Mesendoderm (in vitro differentiated cells): ENCODE measurements at regions not wholly inside any gene's neighbourhood (a gene's known extent, or its start where the extent isn't known, plus 50 kb on each side); places are given as distances from the start of the nearest gene placed in this dataset.

Source experiments
- DNase-seq: peaks from one replicate; pipeline ENCODE4 v3.0.0; 2013
- H2AK5ac ChIP-seq: 2 replicates; pipeline ENCODE4 v1.6.1; 2013; ENCODE audit warnings: low read length, inconsistent platforms
- H2BK120ac ChIP-seq: 2 replicates; pipeline ENCODE4 v1.6.1; 2013; ENCODE audit warnings: low read depth, mild to moderate bottlenecking, low read length, moderate library complexity, mixed read lengths
- H2BK15ac ChIP-seq: replicated peaks from 2 replicates; pipeline ENCODE4 v1.6.1; 2013; ENCODE audit warnings: low read depth, mild to moderate bottlenecking, moderate library complexity
- H2BK5ac ChIP-seq: 2 replicates; pipeline ENCODE4 v1.6.1; 2013; ENCODE audit warnings: low read length, inconsistent platforms
- H3K18ac ChIP-seq: 2 replicates; pipeline ENCODE4 v1.6.1; 2013; ENCODE audit warnings: mild to moderate bottlenecking, low read length, mixed read lengths
- H3K23ac ChIP-seq: one replicate; pipeline ENCODE4 v1.6.1; 2013; ENCODE audit warnings: low read length
- H3K27ac ChIP-seq: 2 replicates; pipeline ENCODE4 v1.5.1; 2013; ENCODE audit warnings: low read depth, mild to moderate bottlenecking, inconsistent platforms, low read length, moderate library complexity
- H3K27me3 ChIP-seq: 2 replicates; pipeline ENCODE4 v1.6.1; 2013; ENCODE audit warnings: low read length, control low read depth, mild to moderate bottlenecking, inconsistent platforms; ENCODE audit not compliant: insufficient read depth, poor library complexity
- H3K36me3 ChIP-seq: 2 replicates; pipeline ENCODE4 v1.6.1; 2013; ENCODE audit warnings: low read length, inconsistent platforms; ENCODE audit not compliant: control insufficient read depth, insufficient read depth
- H3K4ac ChIP-seq: one replicate; pipeline ENCODE4 v1.6.1; 2013; ENCODE audit warnings: low read depth, mild to moderate bottlenecking, low read length, moderate library complexity
- H3K4me1 ChIP-seq: 2 replicates; pipeline ENCODE4 v1.6.1; 2013; ENCODE audit warnings: low read depth, low read length, inconsistent platforms; ENCODE audit not compliant: control insufficient read depth
- H3K4me2 ChIP-seq: 2 replicates; pipeline ENCODE4 v1.6.1; 2013; ENCODE audit warnings: low read length
- H3K4me3 ChIP-seq: 2 replicates; pipeline ENCODE4 v1.5.1; 2013; ENCODE audit warnings: mild to moderate bottlenecking, low read length
- H3K56ac ChIP-seq: one replicate; pipeline ENCODE4 v1.6.1; 2013; ENCODE audit warnings: low read length
- H3K79me1 ChIP-seq: 2 replicates; pipeline ENCODE4 v1.6.1; 2013; ENCODE audit warnings: low read length, inconsistent platforms
- H3K79me2 ChIP-seq: 2 replicates; pipeline ENCODE4 v1.6.1; 2013; ENCODE audit warnings: mild to moderate bottlenecking, low read length; ENCODE audit not compliant: control insufficient read depth, insufficient read depth
- H3K9ac ChIP-seq: 2 replicates; pipeline ENCODE4 v1.6.1; 2013; ENCODE audit warnings: low read length, inconsistent platforms
- H4K5ac ChIP-seq: one replicate; pipeline ENCODE4 v1.6.1; 2013; ENCODE audit warnings: low read length
- H4K8ac ChIP-seq: one replicate; pipeline ENCODE4 v1.6.1; 2013; ENCODE audit warnings: low read depth, mild to moderate bottlenecking, control low read depth, low read length, moderate library complexity
- WGBS: extraction: QIAGEN DNeasy Blood & Tissue Kit; methylation state at CpG from one replicate; pipeline ENCODE4 v1.1.7; 2013; ENCODE audit warnings: low lambda C conversion rate, missing lambda C conversion rate; ENCODE audit not compliant: insufficient coverage; ENCODE audit errors: extremely low coverage; 5-methylcytosine and 5-hydroxymethylcytosine counted together

DNA sequence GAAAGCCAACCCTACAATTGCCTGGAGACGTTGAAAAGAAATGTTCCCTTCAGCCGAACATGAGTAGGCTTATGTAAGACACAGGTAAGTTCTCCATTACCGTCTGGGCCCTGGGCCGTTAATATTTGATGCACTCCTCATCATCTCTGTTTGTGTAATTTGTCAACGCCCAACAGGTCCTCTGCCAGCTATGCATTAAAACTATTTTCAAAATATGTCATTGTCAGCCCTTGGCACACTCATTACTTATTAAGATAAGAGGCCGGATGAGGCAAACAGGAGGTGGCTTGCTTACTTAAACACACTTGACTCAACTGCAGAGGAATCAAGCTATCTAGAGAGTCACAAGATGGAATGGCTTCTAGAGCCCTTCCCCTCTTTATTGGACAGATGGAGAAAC is 544.9 kb downstream of the TOX3 start:
- no peaks in the 10 kb centered on the region for H3K36me3 ChIP-seq
- H3K4ac ChIP-seq: no peak overlapping the region
- no peak for DNase-seq
- H3K9ac ChIP-seq: no peak overlapping the region
- H3K4me1 ChIP-seq: no peaks in the 10 kb centered on the region
- no peak overlapping the region for H2BK5ac ChIP-seq
- H3K27me3 ChIP-seq: no peaks in the 10 kb centered on the region
- no peaks in the 10 kb centered on the region for H3K79me1 ChIP-seq
- H3K4me2 ChIP-seq: no peak overlapping the region
- no peak overlapping the region for H2BK120ac ChIP-seq
- H3K4me3 ChIP-seq: no peak overlapping the region
- H3K79me2 ChIP-seq: no peaks in the 10 kb centered on the region
- no peak overlapping the region for H2AK5ac ChIP-seq
- H4K8ac ChIP-seq: no peak overlapping the region
- no peak overlapping the region for H4K5ac ChIP-seq
- H3K27ac ChIP-seq: no peak overlapping the region
- no peak overlapping the region for H3K56ac ChIP-seq
- H3K18ac ChIP-seq: no peak overlapping the region
- H3K23ac ChIP-seq: no peak overlapping the region
- no CpG with 5 or more reads among the region's 6 CpGs for WGBS
- no peak overlapping the region for H2BK15ac ChIP-seq

- no peaks in the 10 kb centered on the region for H3K27me3 ChIP-seq
- no peak overlapping the region for H2BK15ac ChIP-seq
- DNase-seq: no peak
- H3K4ac ChIP-seq: no peak overlapping the region
- H2AK5ac ChIP-seq: no peak overlapping the region
- H4K8ac ChIP-seq: no peak overlapping the region
- no peak overlapping the region for H3K27ac ChIP-seq
- no peak overlapping the region for H3K4me2 ChIP-seq
- no peaks in the 10 kb centered on the region for H3K4me1 ChIP-seq
- no peaks in the 10 kb centered on the region for H3K79me2 ChIP-seq
- WGBS: no CpG with 5 or more reads among the region's 3 CpGs
- no peak overlapping the region for H2BK120ac ChIP-seq
- no peak overlapping the region for H2BK5ac ChIP-seq
- H3K79me1 ChIP-seq: no peaks in the 10 kb centered on the region
- no peak overlapping the region for H3K9ac ChIP-seq
- H3K18ac ChIP-seq: no peak overlapping the region
- no peaks in the 10 kb centered on the region for H3K36me3 ChIP-seq
- H3K56ac ChIP-seq: no peak overlapping the region
- H3K23ac ChIP-seq: no peak overlapping the region
- H3K4me3 ChIP-seq: no peak overlapping the region
- no peak overlapping the region for H4K5ac ChIP-seq
Measured at GRCh38 chr16:51996516-51996915, 550.4 kb downstream of the TOX3 start.

GRCh38 chr16:51994597-51994996 is 552.3 kb downstream of the TOX3 start:
- Histone ChIP-seq H3K4me1 (no peaks in the 10 kb centered on the region), H2BK120ac (no peak overlapping the region), H3K23ac (no peak overlapping the region), H4K8ac (no peak overlapping the region), H3K56ac (no peak overlapping the region), H2BK5ac (no peak overlapping the region), H3K4me2 (no peak overlapping the region), H4K5ac (no peak overlapping the region), H3K4ac (no peak overlapping the region), H3K27me3 (no peaks in the 10 kb centered on the region), H3K79me1 (no peaks in the 10 kb centered on the region), H2BK15ac (no peak overlapping the region), H3K9ac (no peak overlapping the region), H3K36me3 (no peaks in the 10 kb centered on the region), H3K27ac (no peak overlapping the region), H3K4me3 (no peak overlapping the region), H3K79me2 (no peaks in the 10 kb centered on the region), H2AK5ac (no peak overlapping the region), H3K18ac (no peak overlapping the region)
- DNase-seq: no peak
- WGBS: no CpG with 5 or more reads among the region's 8 CpGs

GRCh38 chr16:51989637-51990230 is 557.2 kb downstream of the TOX3 start:
- Histone ChIP-seq H2BK5ac (no peak overlapping the region), H3K79me1 (no peaks in the 10 kb centered on the region), H3K79me2 (no peaks in the 10 kb centered on the region), H2AK5ac (no peak overlapping the region), H4K8ac (no peak overlapping the region), H3K56ac (no peak overlapping the region), H3K4ac (no peak overlapping the region), H3K4me3 (no peak overlapping the region), H4K5ac (no peak overlapping the region), H2BK120ac (no peak overlapping the region), H3K23ac (no peak overlapping the region), H3K9ac (no peak overlapping the region), H2BK15ac (no peak overlapping the region), H3K4me2 (no peak overlapping the region), H3K36me3 (no peaks in the 10 kb centered on the region), H3K18ac (no peak overlapping the region), H3K27me3 (no peaks in the 10 kb centered on the region), H3K4me1 (no peaks in the 10 kb centered on the region), H3K27ac (no peak overlapping the region)
- no CpG with 5 or more reads among the region's 6 CpGs for WGBS
- no peak for DNase-seq

- no peak overlapping the region for H3K18ac ChIP-seq
- no peak overlapping the region for H4K5ac ChIP-seq
- no peak overlapping the region for H3K4ac ChIP-seq
- no peaks in the 10 kb centered on the region for H3K36me3 ChIP-seq
- no peak overlapping the region for H3K23ac ChIP-seq
- H2BK120ac ChIP-seq: no peak overlapping the region
- no peak overlapping the region for H3K27ac ChIP-seq
- no peaks in the 10 kb centered on the region for H3K79me2 ChIP-seq
- H2BK15ac ChIP-seq: no peak overlapping the region
- no peak overlapping the region for H2AK5ac ChIP-seq
- DNase-seq: no peak
- H3K9ac ChIP-seq: no peak overlapping the region
- no peak overlapping the region for H3K56ac ChIP-seq
- H3K27me3 ChIP-seq: no peaks in the 10 kb centered on the region
- H3K4me3 ChIP-seq: no peak overlapping the region
- no peak overlapping the region for H3K4me2 ChIP-seq
- no peak overlapping the region for H4K8ac ChIP-seq
- H2BK5ac ChIP-seq: no peak overlapping the region
- H3K4me1 ChIP-seq: no peaks in the 10 kb centered on the region
- H3K79me1 ChIP-seq: no peaks in the 10 kb centered on the region
Measured at GRCh38 chr16:51988977-51989376, 558.0 kb downstream of the TOX3 start.

- Histone ChIP-seq H3K4me2 (no peak overlapping the region), H3K79me1 (no peaks in the 10 kb centered on the region), H3K23ac (no peak overlapping the region), H3K4ac (no peak overlapping the region), H3K27me3 (no peaks in the 10 kb centered on the region), H4K8ac (no peak overlapping the region), H3K4me1 (no peaks in the 10 kb centered on the region), H3K18ac (no peak overlapping the region), H3K36me3 (no peaks in the 10 kb centered on the region), H2BK120ac (no peak overlapping the region), H3K9ac (no peak overlapping the region), H2BK15ac (no peak overlapping the region), H2BK5ac (no peak overlapping the region), H3K27ac (no peak overlapping the region), H2AK5ac (no peak overlapping the region), H3K79me2 (no peaks in the 10 kb centered on the region), H3K4me3 (no peak overlapping the region), H3K56ac (no peak overlapping the region), H4K5ac (no peak overlapping the region)
- no peak for DNase-seq
- no CpG with 5 or more reads among the region's 1 CpG for WGBS
Measured at GRCh38 chr16:51987519-51987918, 559.4 kb downstream of the TOX3 start.
